Stimulated activated naive CD8-positive, alpha-beta T cell treated with anti-CD3 and anti-CD28 coated beads, Interleukin-15, amount 100 ng/mL, for 72 hours (primary cell): ENCODE measurements at regions not wholly inside any gene's neighbourhood (a gene's known extent, or its start where the extent isn't known, plus 50 kb on each side); places are given as distances from the start of the nearest gene placed in this dataset.
"Not testable (repeated sequence)": the region's sequence is repeated elsewhere in the genome, so short reads cannot be mapped to it uniquely, and the experiment has no call there.

ENCODE experiments used
- ATAC-seq: fragments of 150-1000 bp; cut with Tn5 transposase; 2 replicates; pipeline ENCODE4 v1.10.0; 2021; ENCODE audit warnings: mild to moderate bottlenecking, moderate library complexity
- DNase-seq, 2 donors: peaks; one replicate each; pipeline ENCODE4 v3.0.0; 2021 to 2022
- H3K27ac Mint-ChIP-seq, 2 donors: one replicate each; pipeline ENCODE4 v1.8.0; 2022; ENCODE audit warnings: mild to moderate bottlenecking in 2 of 2, mixed read lengths in 2 of 2, moderate library complexity in 2 of 2
- H3K27me3 Mint-ChIP-seq: one replicate; pipeline ENCODE4 v1.8.0; 2022; ENCODE audit warnings: mixed read lengths
- H3K4me1 Mint-ChIP-seq: one replicate; pipeline ENCODE4 v1.8.0; 2022; ENCODE audit warnings: mild to moderate bottlenecking, mixed read lengths
- H3K4me3 Mint-ChIP-seq, 2 donors: one replicate each; pipeline ENCODE4 v1.8.0; 2022; ENCODE audit warnings: mild to moderate bottlenecking in 2 of 2, mixed read lengths in 2 of 2, moderate library complexity in 1 of 2
- H3K9me3 Mint-ChIP-seq, 2 donors: one replicate each; pipeline ENCODE4 v1.8.0; 2022; ENCODE audit warnings: mixed read lengths in 2 of 2

GRCh38 chr3:189375532-189375931, 203.8 kb downstream of the TPRG1 start:
- H3K27me3 Mint-ChIP-seq, result no peaks in the 10 kb centered on the region
- no peak overlapping the region for H3K4me3 Mint-ChIP-seq
- H3K9me3 Mint-ChIP-seq, result peaks cover 0 to 11% of the 10 kb centered on the region in 2 donors
- no peak for DNase-seq
- ATAC-seq, result no peak
- H3K27ac Mint-ChIP-seq, result no peak overlapping the region
- H3K4me1 Mint-ChIP-seq, result no peaks in the 10 kb centered on the region

- Mint-ChIP-seq H3K4me1 (no peaks in the 10 kb centered on the region), H3K4me3 (no peak overlapping the region), H3K27me3 (no peaks in the 10 kb centered on the region), H3K9me3 (peaks cover 0 to 5% of the 10 kb centered on the region in 2 donors), H3K27ac (no peak overlapping the region)
- DNase-seq, result no peak
- ATAC-seq, result no peak
Observed at GRCh38 chr3:189383630-189384029, 211.9 kb downstream of the TPRG1 start.

- H3K9me3 Mint-ChIP-seq, H3K27me3 Mint-ChIP-seq, H3K27ac Mint-ChIP-seq, DNase-seq, H3K4me1 Mint-ChIP-seq, H3K4me3 Mint-ChIP-seq, ATAC-seq: not testable (repeated sequence)
Observed at GRCh38 chr3:189385880-189386279, 214.1 kb downstream of the TPRG1 start.

- ATAC-seq, result no peak
- no peaks in the 10 kb centered on the region for H3K4me1 Mint-ChIP-seq
- no peak overlapping the region for H3K4me3 Mint-ChIP-seq
Observed at GRCh38 chr3:189386739-189387138, 215.0 kb downstream of the TPRG1 start.

GRCh38 chr3:189389346-189389745, 217.6 kb downstream of the TPRG1 start:
- no peak overlapping the region for H3K4me3 Mint-ChIP-seq
- no peak for ATAC-seq
- no peaks in the 10 kb centered on the region for H3K4me1 Mint-ChIP-seq
- H3K9me3 Mint-ChIP-seq, result no peaks in the 10 kb centered on the region
- H3K27me3 Mint-ChIP-seq, result no peaks in the 10 kb centered on the region
- DNase-seq, result no peak
- H3K27ac Mint-ChIP-seq, result no peak overlapping the region

More at GRCh38 chr3:189386739-189387138, 215.0 kb downstream of the TPRG1 start:
- no peak for DNase-seq
- H3K9me3 Mint-ChIP-seq, result no peaks in the 10 kb centered on the region
- no peaks in the 10 kb centered on the region for H3K27me3 Mint-ChIP-seq
- H3K27ac Mint-ChIP-seq, result peak overlapping the region in 1 of 2 donors; percentile 31

- peak; percentile 46 for ATAC-seq
- no peak overlapping the region for H3K27ac Mint-ChIP-seq
- H3K4me3 Mint-ChIP-seq, result no peak overlapping the region
- H3K27me3 Mint-ChIP-seq, result no peaks in the 10 kb centered on the region
- DNase-seq, result no peak
- peaks cover 0 to 2% of the 10 kb centered on the region in 2 donors for H3K9me3 Mint-ChIP-seq
- no peaks in the 10 kb centered on the region for H3K4me1 Mint-ChIP-seq
Observed at GRCh38 chr3:189393598-189393997, 221.8 kb downstream of the TPRG1 start.

- DNase-seq (no peak), ATAC-seq (peak; percentile 57)
- Mint-ChIP-seq H3K27ac (no peak overlapping the region), H3K27me3 (no peaks in the 10 kb centered on the region), H3K4me3 (no peak overlapping the region), H3K9me3 (peaks cover 0 to 5% of the 10 kb centered on the region in 2 donors), H3K4me1 (no peaks in the 10 kb centered on the region)
Observed at GRCh38 chr3:189394599-189395121, 222.9 kb downstream of the TPRG1 start.

- DNase-seq (no peak), ATAC-seq (no peak)
- no peak overlapping the region for H3K27ac Mint-ChIP-seq
- no peaks in the 10 kb centered on the region for H3K27me3 Mint-ChIP-seq
- peaks cover 0 to 5% of the 10 kb centered on the region in 2 donors for H3K9me3 Mint-ChIP-seq
- H3K4me3 Mint-ChIP-seq, result no peak overlapping the region
- no peaks in the 10 kb centered on the region for H3K4me1 Mint-ChIP-seq
Observed at GRCh38 chr3:189395825-189396224, 224.1 kb downstream of the TPRG1 start.

- Mint-ChIP-seq H3K27ac (no peak overlapping the region), H3K9me3 (peaks cover 0 to 5% of the 10 kb centered on the region in 2 donors), H3K27me3 (no peaks in the 10 kb centered on the region), H3K4me1 (no peaks in the 10 kb centered on the region), H3K4me3 (no peak overlapping the region)
- DNase-seq (no peak), ATAC-seq (no peak)
Observed at GRCh38 chr3:189398656-189399055, 226.9 kb downstream of the TPRG1 start.

- Mint-ChIP-seq H3K27me3 (no peaks in the 10 kb centered on the region), H3K4me1 (peaks cover 10% of the 10 kb centered on the region), H3K4me3 (no peak overlapping the region), H3K27ac (no peak overlapping the region), H3K9me3 (peaks cover 0 to 5% of the 10 kb centered on the region in 2 donors)
- no peak for ATAC-seq
- no peak for DNase-seq
Observed at GRCh38 chr3:189401196-189401595, 229.4 kb downstream of the TPRG1 start.

- Mint-ChIP-seq H3K9me3 (peaks cover 0 to 5% of the 10 kb centered on the region in 2 donors), H3K4me3 (no peak overlapping the region), H3K4me1 (peaks cover 10% of the 10 kb centered on the region), H3K27me3 (no peaks in the 10 kb centered on the region), H3K27ac (no peak overlapping the region)
- DNase-seq, result no peak
- ATAC-seq, result no peak
Observed at GRCh38 chr3:189403194-189403593, 228.0 kb upstream of the TP63 start.

- Mint-ChIP-seq H3K9me3 (no peaks in the 10 kb centered on the region), H3K4me3 (no peak overlapping the region), H3K27me3 (no peaks in the 10 kb centered on the region), H3K4me1 (peaks cover 10% of the 10 kb centered on the region), H3K27ac (no peak overlapping the region)
- DNase-seq, result no peak
- no peak for ATAC-seq
Observed at GRCh38 chr3:189404024-189404423, 227.2 kb upstream of the TP63 start.

GRCh38 chr3:189404797-189405484, 226.2 kb upstream of the TP63 start:
- DNase-seq (no peak), ATAC-seq (peak; percentile 91)
- peaks cover 10% of the 10 kb centered on the region for H3K4me1 Mint-ChIP-seq
- no peaks in the 10 kb centered on the region for H3K27me3 Mint-ChIP-seq
- H3K27ac Mint-ChIP-seq, result no peak overlapping the region
- no peak overlapping the region for H3K4me3 Mint-ChIP-seq
- no peaks in the 10 kb centered on the region for H3K9me3 Mint-ChIP-seq

GRCh38 chr3:189406148-189406547, 225.0 kb upstream of the TP63 start:
- Mint-ChIP-seq H3K4me1 (peaks cover 15% of the 10 kb centered on the region), H3K27ac (no peak overlapping the region), H3K27me3 (no peaks in the 10 kb centered on the region), H3K9me3 (no peaks in the 10 kb centered on the region), H3K4me3 (no peak overlapping the region)
- ATAC-seq (no peak), DNase-seq (no peak)

GRCh38 chr3:189410522-189410921, 220.7 kb upstream of the TP63 start:
- no peak for ATAC-seq
- H3K27ac Mint-ChIP-seq, result no peak overlapping the region

GRCh38 chr3:189419038-189419437, 212.2 kb upstream of the TP63 start:
- Mint-ChIP-seq H3K4me3 (no peak overlapping the region), H3K27me3 (no peaks in the 10 kb centered on the region), H3K4me1 (no peaks in the 10 kb centered on the region), H3K27ac (no peak overlapping the region), H3K9me3 (no peaks in the 10 kb centered on the region)
- no peak for ATAC-seq
- no peak for DNase-seq

More at GRCh38 chr3:189410522-189410921, 220.7 kb upstream of the TP63 start:
- H3K27me3 Mint-ChIP-seq, result no peaks in the 10 kb centered on the region
- no peak overlapping the region for H3K4me3 Mint-ChIP-seq
- H3K4me1 Mint-ChIP-seq, result peaks cover 6% of the 10 kb centered on the region
- DNase-seq, result no peak
- no peaks in the 10 kb centered on the region for H3K9me3 Mint-ChIP-seq

GRCh38 chr3:189419683-189420082, 211.5 kb upstream of the TP63 start:
- Mint-ChIP-seq H3K4me1 (no peaks in the 10 kb centered on the region), H3K9me3 (no peaks in the 10 kb centered on the region), H3K27ac (no peak overlapping the region), H3K4me3 (no peak overlapping the region), H3K27me3 (no peaks in the 10 kb centered on the region)
- ATAC-seq, result no peak
- DNase-seq, result no peak
